ENCODE measurements at regions not wholly inside any gene's neighbourhood (a gene's known extent, or its start where the extent isn't known, plus 50 kb on each side); places are given as distances from the start of the nearest gene placed in this dataset.
A peak's percentile ranks its signal among the peaks of the same experiment; 100 is the strongest.

GRCh38 chr3:16723978-16724377 is 118.8 kb upstream of the DAZL start:
- peak; percentile 8 to 51 for DNase-seq (ENCODE audit: low read depth in 1 of 2, low spot score in 1 of 2)
- Histone ChIP-seq H3K9me3 (ENCODE audit: low read depth) (no peaks in the 10 kb centered on the region), H3K27me3 (no peaks in the 10 kb centered on the region), H3K27ac (no peak overlapping the region), H3K4me3 (no peak overlapping the region), H3K4me1 (ENCODE audit: low read depth) (peaks cover 9% of the 10 kb centered on the region), H3K36me3 (no peaks in the 10 kb centered on the region)
- peak; percentile 36 for TF ChIP-seq CTCF (IDR thresholded peaks at IDR 0.05; ENCODE audit: low read depth, low read length)

GRCh38 chr3:16724487-16724886 is 119.3 kb upstream of the DAZL start:
- H3K4me3 ChIP-seq = no peak overlapping the region
- no peaks in the 10 kb centered on the region for H3K36me3 ChIP-seq
- no peak for TF ChIP-seq CTCF (IDR thresholded peaks at IDR 0.05; ENCODE audit: low read depth, low read length)
- peaks cover 9% of the 10 kb centered on the region for H3K4me1 ChIP-seq (ENCODE audit: low read depth)
- H3K9me3 ChIP-seq (ENCODE audit: low read depth) = no peaks in the 10 kb centered on the region
- no peaks in the 10 kb centered on the region for H3K27me3 ChIP-seq
- H3K27ac ChIP-seq = peak overlapping the region; percentile 63
- DNase-seq (ENCODE audit: low read depth in 1 of 2, low spot score in 1 of 2) = peak in 1 of 2 donors; percentile 50

- Histone ChIP-seq H3K27me3 (no peaks in the 10 kb centered on the region), H3K36me3 (no peaks in the 10 kb centered on the region), H3K4me3 (no peak overlapping the region), H3K27ac (no peak overlapping the region), H3K4me1 (ENCODE audit: low read depth) (peaks cover 9% of the 10 kb centered on the region), H3K9me3 (ENCODE audit: low read depth) (no peaks in the 10 kb centered on the region)
- no peak for DNase-seq (ENCODE audit: low read depth in 1 of 2, low spot score in 1 of 2)
- no peak for TF ChIP-seq CTCF (IDR thresholded peaks at IDR 0.05; ENCODE audit: low read depth, low read length)
These were observed 120.7 kb upstream of the DAZL start for GRCh38 chr3:16725972-16726371.

GRCh38 chr3:16728770-16729745 is 123.8 kb upstream of the DAZL start:
- Histone ChIP-seq H3K9me3 (ENCODE audit: low read depth) (no peaks in the 10 kb centered on the region), H3K27me3 (no peaks in the 10 kb centered on the region), H3K36me3 (no peaks in the 10 kb centered on the region), H3K4me1 (ENCODE audit: low read depth) (peaks cover 5% of the 10 kb centered on the region), H3K27ac (no peak overlapping the region), H3K4me3 (no peak overlapping the region)
- TF ChIP-seq CTCF (IDR thresholded peaks at IDR 0.05; ENCODE audit: low read depth, low read length) = no peak
- peak in 1 of 2 donors; percentile 73 for DNase-seq (ENCODE audit: low read depth in 1 of 2, low spot score in 1 of 2)

GRCh38 chr3:16738451-16738850 is 133.2 kb upstream of the DAZL start:
- no peak for TF ChIP-seq CTCF (IDR thresholded peaks at IDR 0.05; ENCODE audit: low read depth, low read length)
- Histone ChIP-seq H3K36me3 (no peaks in the 10 kb centered on the region), H3K27me3 (no peaks in the 10 kb centered on the region), H3K27ac (no peak overlapping the region), H3K4me3 (no peak overlapping the region), H3K4me1 (ENCODE audit: low read depth) (peaks cover 14% of the 10 kb centered on the region), H3K9me3 (ENCODE audit: low read depth) (no peaks in the 10 kb centered on the region)
- no peak for DNase-seq (ENCODE audit: low read depth in 1 of 2, low spot score in 1 of 2)
